ENCODE measurements at regions not wholly inside any gene's neighbourhood (a gene's known extent, or its start where the extent isn't known, plus 50 kb on each side); places are given as distances from the start of the nearest gene placed in this dataset.

- no peak for DNase-seq
Observed at GRCh38 chr5:8740595-8740994, 805.3 kb downstream of the SEMA5A start.

GRCh38 chr5:8749556-8749955 is 796.3 kb downstream of the SEMA5A start:
- no peak for DNase-seq

GRCh38 chr5:8750100-8750499 is 795.8 kb downstream of the SEMA5A start:
- no peak for DNase-seq

GRCh38 chr5:8751971-8752370 is 793.9 kb downstream of the SEMA5A start:
- DNase-seq = no peak

GRCh38 chr5:8752595-8752994 is 793.3 kb downstream of the SEMA5A start:
- DNase-seq = no peak

- no peak for DNase-seq
Observed at GRCh38 chr5:8756498-8757084, 789.3 kb downstream of the SEMA5A start.

- DNase-seq = no peak
Observed at GRCh38 chr5:8765886-8766285, 780.0 kb downstream of the SEMA5A start.

- no peak for DNase-seq
Observed at GRCh38 chr5:8766448-8766847, 779.4 kb downstream of the SEMA5A start.

GRCh38 chr5:8767111-8767510 is 778.8 kb downstream of the SEMA5A start:
- no peak for DNase-seq

GRCh38 chr5:8767746-8768145 is 778.1 kb downstream of the SEMA5A start:
- DNase-seq = no peak

GRCh38 chr5:8769631-8770030 is 776.2 kb downstream of the SEMA5A start:
- DNase-seq = no peak

- no peak for DNase-seq
Observed at GRCh38 chr5:8770431-8770830, 775.4 kb downstream of the SEMA5A start.

GRCh38 chr5:8773046-8773615 is 772.7 kb downstream of the SEMA5A start:
- no peak for DNase-seq

- DNase-seq = no peak
Observed at GRCh38 chr5:8784692-8785091, 761.2 kb downstream of the SEMA5A start.

GRCh38 chr5:8788246-8788645 is 757.6 kb downstream of the SEMA5A start:
- no peak for DNase-seq

- DNase-seq = no peak
Observed at GRCh38 chr5:8805653-8806052, 740.2 kb downstream of the SEMA5A start.

- no peak for DNase-seq
Observed at GRCh38 chr5:8807636-8808035, 738.2 kb downstream of the SEMA5A start.

- no peak for DNase-seq
Observed at GRCh38 chr5:8811581-8811980, 734.3 kb downstream of the SEMA5A start.

GRCh38 chr5:8813180-8813579 is 732.7 kb downstream of the SEMA5A start:
- DNase-seq = no peak

- DNase-seq = no peak
Observed at GRCh38 chr5:8814105-8814504, 731.8 kb downstream of the SEMA5A start.

- no peak for DNase-seq
Observed at GRCh38 chr5:8824371-8824770, 721.5 kb downstream of the SEMA5A start.

- no peak for DNase-seq
Observed at GRCh38 chr5:8825139-8825757, 720.6 kb downstream of the SEMA5A start.

GRCh38 chr5:8826508-8826907 is 719.4 kb downstream of the SEMA5A start:
- no peak for DNase-seq

- no peak for DNase-seq
Observed at GRCh38 chr5:8827696-8828095, 718.2 kb downstream of the SEMA5A start.
